Kidney (tissue), 13 donors: ENCODE measurements at regions not wholly inside any gene's neighbourhood (a gene's known extent, or its start where the extent isn't known, plus 50 kb on each side); places are given as distances from the start of the nearest gene placed in this dataset.

ENCODE experiments used
- DNase-seq, 5 donors: peaks; one replicate each; pipeline ENCODE4 v3.0.0-alpha.2; 2013 to 2020
- FAIRE-seq: peaks from 2 replicates; lab custom pipeline; 2012; peaks lifted over from hg19 to GRCh38; lab: Jason Lieb, UNC
- H3K27ac ChIP-seq, 2 donors: one replicate each; pipeline ENCODE4 v1.7.0; 2013; ENCODE audit warnings: low read depth in 2 of 2, low read length in 2 of 2, inconsistent platforms in 1 of 2
- H3K27me3 ChIP-seq: one replicate; pipeline ENCODE4 v1.7.1; 2013; ENCODE audit warnings: low read length, inconsistent platforms; ENCODE audit not compliant: control insufficient read depth, insufficient read depth
- H3K36me3 ChIP-seq, 3 donors: one replicate each; pipeline versions ENCODE4 v1.7.0 to v1.7.1; 2013; ENCODE audit warnings: low read length in 3 of 3, control low read depth in 1 of 3, inconsistent platforms in 1 of 3; ENCODE audit not compliant: insufficient read depth in 3 of 3, control insufficient read depth in 2 of 3
- H3K4me1 ChIP-seq, 3 donors: one replicate each; pipeline versions ENCODE4 v1.7.0 to v1.7.1; 2013; ENCODE audit warnings: low read length in 3 of 3, inconsistent platforms in 1 of 3, low read depth in 1 of 3; ENCODE audit not compliant: control insufficient read depth in 2 of 3, insufficient read depth in 2 of 3
- H3K4me3 ChIP-seq, 3 donors: one replicate each; pipeline versions ENCODE4 v1.7.0 to v1.8.1; 2013; ENCODE audit warnings: low read length in 3 of 3, control low read depth in 1 of 3, inconsistent platforms in 1 of 3
- H3K9ac ChIP-seq, 3 donors: one replicate each; pipeline versions ENCODE4 v1.7.0 to v1.7.1; 2013; ENCODE audit warnings: low read length in 3 of 3, control low read depth in 1 of 3, inconsistent platforms in 1 of 3
- H3K9me3 ChIP-seq, 3 donors: one replicate each; pipeline versions ENCODE4 v1.7.0 to v1.7.1; 2013; ENCODE audit warnings: low read length in 3 of 3, control low read depth in 1 of 3, inconsistent platforms in 1 of 3; ENCODE audit not compliant: control insufficient read depth in 2 of 3, insufficient read depth in 1 of 3
- intact Hi-C: fragments of 100-400 bp; cut with DNase I; formaldehyde crosslinking; loops from one replicate; pipeline ENCODE4 v1.11.1; 2022
- TF ChIP-seq, protein P1 (sequence below): IDR thresholded peaks from 3 replicates; pipeline ENCODE4 v1.5.1; 2012; ENCODE audit warnings: mild to moderate bottlenecking, moderate library complexity, borderline replicate concordance; ENCODE audit not compliant: insufficient read depth; ENCODE audit errors: extremely low read depth
- donor health status: control.
- donor health status: control.
- donor health status: control.
- donor health status: control.
- donor health status: control.
- donor health status: DM: yes; HTN: yes; CAD: no.
- donor health status: Normal renal cell carcinoma (clear cell type).

DNA sequence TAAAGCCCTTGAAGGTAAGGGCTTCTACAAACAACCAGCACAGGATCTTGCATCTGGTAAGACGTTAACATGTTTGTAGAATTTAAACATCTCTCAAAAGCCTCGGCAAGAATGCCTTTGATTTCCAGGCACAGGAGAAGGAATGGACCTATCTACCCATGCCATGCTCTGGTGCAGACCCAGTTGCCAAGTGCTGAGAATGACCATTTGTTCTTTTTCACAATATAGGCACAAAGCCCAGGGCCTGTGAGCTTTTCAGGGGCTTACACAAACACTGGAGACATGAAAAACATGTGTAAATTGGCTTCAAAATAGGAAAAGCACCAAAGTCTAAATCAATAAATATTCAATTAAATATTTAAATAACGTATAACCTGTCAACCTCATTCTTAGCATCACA, 266.9 kb upstream of the TTC14 start:
- Histone ChIP-seq H3K36me3 (no peaks in the 10 kb centered on the region), H3K9ac (no peak overlapping the region), H3K27ac (no peak overlapping the region), H3K27me3 (no peaks in the 10 kb centered on the region), H3K4me1 (no peaks in the 10 kb centered on the region), H3K4me3 (no peak overlapping the region), H3K9me3 (no peaks in the 10 kb centered on the region)
- intact Hi-C loops = no loop called here
- TF ChIP-seq, protein P1, sequence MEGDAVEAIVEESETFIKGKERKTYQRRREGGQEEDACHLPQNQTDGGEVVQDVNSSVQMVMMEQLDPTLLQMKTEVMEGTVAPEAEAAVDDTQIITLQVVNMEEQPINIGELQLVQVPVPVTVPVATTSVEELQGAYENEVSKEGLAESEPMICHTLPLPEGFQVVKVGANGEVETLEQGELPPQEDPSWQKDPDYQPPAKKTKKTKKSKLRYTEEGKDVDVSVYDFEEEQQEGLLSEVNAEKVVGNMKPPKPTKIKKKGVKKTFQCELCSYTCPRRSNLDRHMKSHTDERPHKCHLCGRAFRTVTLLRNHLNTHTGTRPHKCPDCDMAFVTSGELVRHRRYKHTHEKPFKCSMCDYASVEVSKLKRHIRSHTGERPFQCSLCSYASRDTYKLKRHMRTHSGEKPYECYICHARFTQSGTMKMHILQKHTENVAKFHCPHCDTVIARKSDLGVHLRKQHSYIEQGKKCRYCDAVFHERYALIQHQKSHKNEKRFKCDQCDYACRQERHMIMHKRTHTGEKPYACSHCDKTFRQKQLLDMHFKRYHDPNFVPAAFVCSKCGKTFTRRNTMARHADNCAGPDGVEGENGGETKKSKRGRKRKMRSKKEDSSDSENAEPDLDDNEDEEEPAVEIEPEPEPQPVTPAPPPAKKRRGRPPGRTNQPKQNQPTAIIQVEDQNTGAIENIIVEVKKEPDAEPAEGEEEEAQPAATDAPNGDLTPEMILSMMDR = no peak
- DNase-seq (no peak), FAIRE-seq (no peak)

DNA sequence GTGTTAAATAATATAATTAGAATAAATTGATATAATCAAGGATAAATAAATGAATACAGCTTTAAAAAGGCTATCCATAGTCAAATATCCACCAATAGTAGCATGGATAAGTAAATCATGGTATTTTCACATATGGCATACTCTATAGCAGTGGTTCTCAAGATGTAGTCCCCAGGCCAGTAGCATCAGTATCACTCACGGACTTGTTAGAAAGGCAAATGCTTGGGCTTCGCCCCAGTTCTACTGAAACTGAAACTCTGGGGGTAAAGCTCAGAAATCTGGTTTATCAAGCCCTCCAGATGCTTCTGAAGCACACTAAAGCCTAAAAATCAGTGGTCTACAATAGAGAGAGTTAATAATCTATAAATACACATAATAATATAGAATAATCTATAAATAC, 261.6 kb upstream of the TTC14 start:
- DNase-seq (no peak), FAIRE-seq (no peak)
- H3K27ac ChIP-seq = no peak overlapping the region
- H3K4me1 ChIP-seq = no peaks in the 10 kb centered on the region
- TF ChIP-seq, protein P1 = no peak
- no peak overlapping the region for H3K9ac ChIP-seq
- intact Hi-C loops = no loop called here
- H3K27me3 ChIP-seq = no peaks in the 10 kb centered on the region
- H3K36me3 ChIP-seq = no peaks in the 10 kb centered on the region
- no peaks in the 10 kb centered on the region for H3K9me3 ChIP-seq
- H3K4me3 ChIP-seq = no peak overlapping the region

DNA sequence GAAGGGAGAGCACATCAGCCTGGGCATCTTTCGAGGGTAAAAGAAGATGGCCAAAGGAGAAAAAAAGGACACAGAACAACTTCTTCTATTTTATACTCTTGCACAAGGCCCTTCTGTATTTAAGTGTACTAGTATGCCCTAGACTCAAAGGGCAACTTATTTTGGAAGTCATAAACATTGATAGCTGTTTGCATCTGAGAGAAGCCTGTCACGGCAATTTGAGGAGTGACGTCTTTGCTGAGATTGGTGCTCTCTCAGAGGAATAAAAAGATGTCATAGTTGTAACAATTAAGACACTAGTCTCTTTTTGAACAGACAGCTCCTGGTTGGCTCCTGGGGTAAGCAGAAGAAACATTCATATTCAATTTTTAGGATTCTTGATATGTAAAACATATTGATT, 260.4 kb upstream of the TTC14 start:
- H3K4me3 ChIP-seq = no peak overlapping the region
- DNase-seq (no peak), FAIRE-seq (no peak)
- no peak overlapping the region for H3K9ac ChIP-seq
- TF ChIP-seq, protein P1 = no peak
- H3K9me3 ChIP-seq = no peaks in the 10 kb centered on the region
- intact Hi-C loops = no loop called here
- H3K27me3 ChIP-seq = no peaks in the 10 kb centered on the region
- H3K27ac ChIP-seq = no peak overlapping the region
- no peaks in the 10 kb centered on the region for H3K36me3 ChIP-seq
- no peaks in the 10 kb centered on the region for H3K4me1 ChIP-seq

DNA sequence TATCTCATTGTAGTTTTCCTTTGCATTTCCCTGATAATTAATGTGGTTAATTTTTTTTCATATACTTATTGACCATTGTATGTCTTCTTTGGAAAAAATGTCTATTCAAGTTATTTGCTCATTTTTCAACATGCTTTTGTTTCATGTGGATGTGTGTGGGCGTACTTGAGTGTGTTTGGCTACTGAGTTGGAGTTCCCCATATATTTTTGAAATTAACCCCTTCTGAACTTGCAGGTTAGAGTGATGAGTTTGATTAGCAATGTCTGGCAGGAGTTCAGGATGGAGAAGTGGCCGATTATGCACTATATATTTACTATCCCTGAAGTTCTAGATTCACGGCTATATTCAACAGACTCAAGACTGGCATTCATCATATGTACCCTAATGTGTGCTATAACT, 250.4 kb upstream of the TTC14 start:
- FAIRE-seq (no peak), DNase-seq (no peak)
- TF ChIP-seq, protein P1 = no peak
- no peak overlapping the region for H3K27ac ChIP-seq
- no peaks in the 10 kb centered on the region for H3K27me3 ChIP-seq
- no peak overlapping the region for H3K4me3 ChIP-seq
- intact Hi-C loops = no loop called here
- H3K9ac ChIP-seq = no peak overlapping the region
- no peaks in the 10 kb centered on the region for H3K4me1 ChIP-seq
- H3K9me3 ChIP-seq = no peaks in the 10 kb centered on the region
- H3K36me3 ChIP-seq = no peaks in the 10 kb centered on the region
